Esophagus (tissue), 2 donors: ENCODE measurements at regions not wholly inside any gene's neighbourhood (a gene's known extent, or its start where the extent isn't known, plus 50 kb on each side); places are given as distances from the start of the nearest gene placed in this dataset.
A peak's percentile ranks its signal among the peaks of the same experiment; 100 is the strongest.

Source experiments
- H3K27ac ChIP-seq, 2 donors: one replicate each; pipeline ENCODE4 v1.5.1; 2013; ENCODE audit warnings: low read depth in 2 of 2, mild to moderate bottlenecking in 2 of 2, inconsistent platforms in 1 of 2, low read length in 1 of 2, moderate library complexity in 1 of 2
- H3K27me3 ChIP-seq, 2 donors: one replicate each; pipeline ENCODE4 v1.6.1; 2013; ENCODE audit warnings: low read length in 2 of 2, control low read depth in 1 of 2, mild to moderate bottlenecking in 1 of 2; ENCODE audit not compliant: insufficient read depth in 2 of 2, control insufficient read depth in 1 of 2
- H3K36me3 ChIP-seq, 2 donors: one replicate each; pipeline ENCODE4 v1.6.1; 2013; ENCODE audit warnings: low read length in 1 of 2; ENCODE audit not compliant: control insufficient read depth in 2 of 2, insufficient read depth in 2 of 2
- H3K4me1 ChIP-seq, 2 donors: one replicate each; pipeline ENCODE4 v1.6.1; 2013; ENCODE audit warnings: low read length in 1 of 2; ENCODE audit not compliant: control insufficient read depth in 2 of 2, insufficient read depth in 2 of 2
- H3K4me3 ChIP-seq, 2 donors: one replicate each; pipeline ENCODE4 v1.5.1; 2013; ENCODE audit warnings: low read length in 2 of 2, mild to moderate bottlenecking in 2 of 2, low read depth in 1 of 2, moderate library complexity in 1 of 2
- H3K9me3 ChIP-seq, 2 donors: one replicate each; pipeline ENCODE4 v1.6.1; 2013; ENCODE audit warnings: mild to moderate bottlenecking in 2 of 2, low read depth in 1 of 2, low read length in 1 of 2, moderate library complexity in 1 of 2; ENCODE audit not compliant: control insufficient read depth in 2 of 2, insufficient read depth in 1 of 2
- WGBS, 2 donors: extraction: QIAGEN DNeasy Blood & Tissue Kit; methylation state at CpG; one replicate each; pipeline ENCODE4 v1.1.7; 2013; 5-methylcytosine and 5-hydroxymethylcytosine counted together
- donor health status: healthy with polysubstance abuse.
- donor health status: Bipolar disorder and iron deficiency.

DNA sequence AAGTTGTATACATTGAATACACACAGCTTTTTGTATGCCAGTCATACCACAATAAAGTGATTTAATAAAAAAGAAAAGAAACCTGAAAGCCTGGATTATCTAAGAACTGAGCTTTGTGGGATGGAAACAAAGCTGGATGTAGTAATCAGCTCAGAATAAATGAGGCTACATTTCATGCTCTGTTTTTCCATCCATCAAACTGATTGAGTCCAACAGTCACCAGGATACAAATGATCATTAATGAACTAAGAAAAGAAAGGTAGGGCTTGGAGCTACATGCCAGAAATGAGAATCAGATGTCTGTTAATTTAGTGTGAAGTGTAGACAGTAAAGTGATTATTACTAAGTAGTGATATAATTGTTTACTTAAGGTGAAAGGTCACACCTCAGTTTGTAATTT is 109.8 kb upstream of the TARS1 start:
- Histone ChIP-seq H3K27ac (no peak overlapping the region), H3K36me3 (no peaks in the 10 kb centered on the region), H3K4me3 (no peak overlapping the region), H3K9me3 (no peaks in the 10 kb centered on the region), H3K27me3 (no peaks in the 10 kb centered on the region), H3K4me1 (no peaks in the 10 kb centered on the region)

DNA sequence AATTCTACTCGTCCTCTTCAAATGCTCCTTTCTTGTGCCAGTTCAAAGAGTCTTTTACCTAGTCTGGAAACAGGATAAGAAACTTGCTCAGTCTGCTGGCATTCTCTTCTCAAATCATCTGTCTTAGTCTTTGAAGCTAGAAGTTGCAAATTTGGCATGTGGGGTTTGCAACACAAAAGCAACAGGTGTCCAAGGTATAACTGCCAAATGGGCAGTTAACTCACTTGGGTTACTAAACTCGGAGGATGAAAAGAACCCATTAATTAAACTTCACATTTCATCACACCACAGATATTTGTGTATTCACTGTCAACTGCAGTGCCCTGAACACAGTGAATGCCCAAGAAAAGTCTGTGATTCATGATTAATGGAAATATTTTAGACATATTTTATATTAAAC is 108.0 kb upstream of the TARS1 start:
- WGBS, 2 donors, result 44 to 45% methylated on average over 2 of the region's 2 CpGs

DNA sequence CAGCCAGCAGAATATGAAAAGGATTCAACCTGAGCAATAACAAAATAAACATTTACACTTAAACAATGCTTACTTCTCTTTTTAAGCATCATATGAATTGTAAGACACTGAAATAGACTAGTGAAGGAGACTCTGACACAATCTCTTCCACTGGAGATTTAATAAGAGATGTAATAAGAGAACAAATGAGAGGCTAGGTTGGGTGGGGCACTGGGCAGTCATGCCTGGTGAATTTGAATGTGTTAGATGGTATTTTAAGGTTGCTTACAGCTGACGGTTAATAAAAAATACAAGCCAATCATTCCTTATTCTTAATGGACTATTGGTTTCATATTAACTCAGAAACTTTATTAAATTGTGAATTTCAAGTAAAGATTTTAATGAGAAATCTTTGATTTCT is 105.9 kb upstream of the TARS1 start:
- H3K27me3 ChIP-seq, result no peaks in the 10 kb centered on the region
- WGBS, 2 donors, result 45 to 74% methylated on average over 1 of the region's 1 CpG
- no peaks in the 10 kb centered on the region for H3K36me3 ChIP-seq

More for the DNA sequence above, 108.0 kb upstream of the TARS1 start:
- H3K4me1 ChIP-seq, result no peaks in the 10 kb centered on the region
- no peaks in the 10 kb centered on the region for H3K27me3 ChIP-seq
- H3K4me3 ChIP-seq, result no peak overlapping the region
- H3K27ac ChIP-seq, result no peak overlapping the region
- H3K36me3 ChIP-seq, result no peaks in the 10 kb centered on the region
- no peaks in the 10 kb centered on the region for H3K9me3 ChIP-seq

DNA sequence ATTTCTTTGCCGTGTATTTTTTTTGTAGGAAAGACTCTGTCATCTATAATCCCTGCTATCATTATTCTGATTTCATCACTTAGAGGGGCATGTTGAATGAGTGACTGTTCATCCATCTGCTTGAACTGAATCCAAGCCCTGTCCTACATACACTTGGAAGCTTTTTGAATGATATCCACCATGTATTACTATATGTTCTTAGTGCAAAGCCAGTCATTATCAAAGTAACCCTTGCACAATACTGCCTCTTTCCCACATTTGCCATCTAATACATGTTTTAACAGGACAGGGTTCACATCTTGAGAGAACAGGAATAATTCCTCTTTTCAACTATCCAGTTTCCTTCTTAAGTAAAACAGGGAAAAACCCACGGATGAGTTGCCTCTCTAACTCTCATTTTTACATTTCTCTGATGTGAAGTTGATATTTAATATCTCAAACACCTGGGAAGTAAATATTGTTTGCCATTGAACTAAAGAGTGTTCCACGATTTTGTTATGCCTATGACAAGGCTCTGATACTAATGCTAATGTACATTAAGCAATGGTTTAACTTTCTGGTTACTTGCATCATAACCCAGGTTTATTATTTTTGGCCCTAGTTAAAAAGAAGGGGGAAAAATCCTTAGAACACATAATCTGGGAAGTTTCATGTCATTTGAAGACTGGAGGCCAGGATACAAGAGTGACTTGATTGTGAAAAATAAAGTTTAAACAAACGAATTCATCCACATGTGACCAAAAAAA is 103.7 kb upstream of the TARS1 start:
- Histone ChIP-seq H3K27ac (peak overlapping the region in 1 of 2 donors; percentile 47), H3K4me1 (no peaks in the 10 kb centered on the region), H3K9me3 (no peaks in the 10 kb centered on the region), H3K36me3 (no peaks in the 10 kb centered on the region), H3K4me3 (no peak overlapping the region), H3K27me3 (no peaks in the 10 kb centered on the region)
- 38 to 39% methylated on average over 4 of the region's 4 CpGs for WGBS, 2 donors

More for the DNA sequence above, 105.9 kb upstream of the TARS1 start:
- Histone ChIP-seq H3K4me1 (no peaks in the 10 kb centered on the region), H3K4me3 (no peak overlapping the region), H3K9me3 (no peaks in the 10 kb centered on the region), H3K27ac (no peak overlapping the region)

DNA sequence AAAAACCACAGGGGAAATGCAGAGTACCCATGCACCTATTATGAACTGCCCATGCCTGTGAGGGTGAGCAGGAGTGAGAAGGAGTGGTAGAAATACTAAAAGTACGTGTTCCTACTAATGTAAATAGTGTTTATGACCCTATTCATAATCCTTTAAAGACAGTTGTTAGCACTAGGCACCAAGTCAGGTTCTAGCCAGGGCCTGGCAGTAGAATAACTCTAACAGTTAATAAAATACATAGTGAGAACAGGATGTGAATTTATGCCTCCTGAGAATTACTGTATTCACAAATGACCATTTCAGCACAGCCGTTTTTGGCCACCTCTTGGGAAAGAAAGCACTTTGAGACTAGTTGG is 103.2 kb upstream of the TARS1 start:
- WGBS, 2 donors, result 27 to 45% methylated on average over 2 of the region's 2 CpGs
- Histone ChIP-seq H3K27ac (peak overlapping the region; percentile 41 to 47), H3K27me3 (no peaks in the 10 kb centered on the region)

DNA sequence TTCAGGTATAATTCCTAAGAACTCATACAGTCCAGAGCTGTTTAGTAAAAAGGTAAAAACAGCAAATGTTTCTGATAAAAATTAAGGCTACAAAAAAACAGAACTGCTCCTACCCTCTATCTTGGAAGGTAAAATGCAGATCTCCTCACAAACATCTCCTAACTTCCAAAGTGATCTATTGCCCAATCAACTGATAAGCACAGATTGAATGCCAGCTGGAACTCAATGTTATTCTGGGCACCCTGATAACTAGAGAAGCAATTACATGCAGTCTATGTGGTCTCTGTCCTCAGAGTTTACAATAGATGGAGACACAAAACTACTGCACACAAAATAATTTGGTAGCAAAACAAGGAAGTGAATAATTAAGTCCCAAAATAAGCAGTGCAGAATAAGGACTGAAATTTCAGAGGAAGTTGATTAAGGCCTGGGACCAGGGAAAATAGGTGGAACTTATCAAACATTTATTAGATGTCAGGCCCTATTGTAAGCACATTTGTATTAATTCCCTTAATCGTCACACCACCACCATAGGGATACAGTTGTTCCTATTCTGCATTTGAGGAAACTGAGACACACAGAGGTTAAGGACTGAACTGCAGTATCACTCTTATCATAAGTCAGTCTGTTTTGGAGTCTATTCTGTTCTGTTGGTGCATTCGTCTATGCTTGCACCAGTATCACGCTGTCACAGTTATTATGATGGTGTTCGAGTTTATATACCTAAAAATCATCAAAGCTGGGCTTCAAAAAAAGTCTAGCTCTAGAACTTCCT is 102.2 kb upstream of the TARS1 start:
- no peaks in the 10 kb centered on the region for H3K9me3 ChIP-seq
- H3K4me1 ChIP-seq, result no peaks in the 10 kb centered on the region
- H3K4me3 ChIP-seq, result no peak overlapping the region
- H3K27ac ChIP-seq, result no peak overlapping the region
- H3K36me3 ChIP-seq, result no peaks in the 10 kb centered on the region
- WGBS, 2 donors, result 89 to 93% methylated on average over 4 of the region's 4 CpGs
- H3K27me3 ChIP-seq, result no peaks in the 10 kb centered on the region

More for the DNA sequence above, 103.2 kb upstream of the TARS1 start:
- Histone ChIP-seq H3K9me3 (no peaks in the 10 kb centered on the region), H3K4me1 (no peaks in the 10 kb centered on the region), H3K36me3 (no peaks in the 10 kb centered on the region), H3K4me3 (no peak overlapping the region)

DNA sequence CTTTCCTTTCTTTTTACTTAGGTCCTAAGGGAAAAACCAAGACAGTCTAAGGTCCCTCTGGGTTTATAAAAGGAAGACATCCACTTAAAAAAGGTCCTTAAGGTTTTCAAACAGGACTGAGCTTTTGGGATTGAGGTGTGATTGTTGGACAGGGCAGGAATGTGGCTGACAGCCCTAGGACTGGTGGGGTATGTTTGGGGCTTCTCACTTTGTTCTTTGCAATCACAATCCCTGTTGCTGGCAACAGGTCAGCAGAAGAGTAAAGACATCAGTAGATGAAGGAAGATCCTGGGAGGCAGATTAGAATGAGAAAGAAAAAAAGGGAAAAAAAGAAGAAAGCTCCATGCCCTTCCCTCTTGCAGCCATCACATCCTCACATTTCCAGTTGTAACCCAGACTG is 101.4 kb upstream of the TARS1 start:
- H3K27me3 ChIP-seq, result no peaks in the 10 kb centered on the region
- H3K36me3 ChIP-seq, result no peaks in the 10 kb centered on the region
- H3K9me3 ChIP-seq, result no peaks in the 10 kb centered on the region
- no peak overlapping the region for H3K4me3 ChIP-seq
- H3K27ac ChIP-seq, result no peak overlapping the region
- H3K4me1 ChIP-seq, result no peaks in the 10 kb centered on the region

DNA sequence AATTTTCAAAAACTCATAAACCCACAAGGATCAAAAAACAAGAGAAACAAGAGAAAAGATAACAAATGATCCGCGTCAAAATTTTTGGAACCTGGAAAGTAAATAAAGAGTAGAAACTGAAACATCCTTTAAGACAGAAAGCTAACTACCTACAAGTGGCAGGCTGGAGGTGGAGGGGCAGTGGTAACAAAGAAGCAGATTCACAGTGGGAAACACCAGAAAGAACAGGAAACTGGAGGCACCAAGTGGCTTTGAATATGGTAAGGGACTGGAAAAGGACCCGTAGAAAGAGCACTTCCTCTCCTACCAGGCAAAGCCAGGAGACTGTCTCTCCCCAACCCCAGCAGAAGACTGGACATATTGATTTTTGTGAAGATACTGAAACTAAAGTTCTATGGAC is 100.6 kb upstream of the TARS1 start:
- no peaks in the 10 kb centered on the region for H3K36me3 ChIP-seq
- WGBS, 2 donors, result 73 to 80% methylated on average over 3 of the region's 3 CpGs

DNA sequence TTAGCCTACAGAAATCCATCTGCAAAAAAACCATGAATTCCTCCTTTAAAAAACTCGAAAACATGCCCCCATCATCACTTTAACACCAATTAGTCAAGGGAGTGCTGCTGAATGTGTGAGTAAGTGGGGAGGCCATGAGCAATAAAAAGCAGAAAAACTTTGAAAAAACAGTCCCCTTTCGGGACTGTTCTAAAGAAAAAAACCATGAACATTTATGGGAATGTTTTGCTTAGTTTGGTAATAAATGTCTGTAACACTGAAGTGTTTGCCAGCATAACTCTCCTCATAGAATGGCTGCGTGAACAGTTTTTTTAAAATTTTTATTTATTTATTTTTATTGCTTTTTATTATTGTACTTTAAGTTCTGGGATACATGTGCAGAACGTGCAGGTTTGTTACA is 99.4 kb upstream of the TARS1 start:
- no peak overlapping the region for H3K27ac ChIP-seq
- no peaks in the 10 kb centered on the region for H3K27me3 ChIP-seq
- H3K4me3 ChIP-seq, result no peak overlapping the region
- H3K4me1 ChIP-seq, result no peaks in the 10 kb centered on the region
- no peaks in the 10 kb centered on the region for H3K9me3 ChIP-seq
- H3K36me3 ChIP-seq, result no peaks in the 10 kb centered on the region
- WGBS, 2 donors, result 86 to 87% methylated on average over 4 of the region's 4 CpGs

More for the DNA sequence above, 100.6 kb upstream of the TARS1 start:
- Histone ChIP-seq H3K27me3 (no peaks in the 10 kb centered on the region), H3K4me1 (no peaks in the 10 kb centered on the region), H3K4me3 (no peak overlapping the region), H3K27ac (no peak overlapping the region), H3K9me3 (no peaks in the 10 kb centered on the region)
